GM12872 (cell line): ENCODE measurements at regions not wholly inside any gene's neighbourhood (a gene's known extent, or its start where the extent isn't known, plus 50 kb on each side); places are given as distances from the start of the nearest gene placed in this dataset.

Experiments used
- TF ChIP-seq, protein P1 (sequence below): IDR thresholded peaks from 3 replicates; pipeline ENCODE4 v1.5.1; 2011; ENCODE audit warnings: low read depth, mild to moderate bottlenecking, low read length, moderate library complexity; ENCODE audit not compliant: insufficient read depth

DNA sequence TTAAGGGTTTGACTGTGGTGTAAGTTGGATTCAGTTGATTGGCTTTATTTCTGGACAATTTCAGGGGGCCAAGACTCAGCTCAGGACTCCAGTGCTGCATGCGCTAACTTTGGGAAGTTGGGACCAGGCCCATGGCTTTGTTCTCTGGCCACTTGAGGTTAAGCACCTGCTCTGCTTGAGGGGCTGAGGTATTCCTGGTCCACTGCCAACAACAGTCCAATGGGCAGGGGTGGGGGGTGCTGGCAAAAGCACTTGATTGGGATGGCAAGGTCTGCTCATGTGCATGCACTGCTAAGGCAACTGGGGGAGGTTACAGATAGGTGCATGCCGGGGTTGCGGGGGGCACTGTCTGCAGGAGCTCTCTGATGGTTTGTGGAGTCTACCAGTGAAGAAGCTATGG, 52.6 kb upstream of the ASB17 start:
- TF ChIP-seq, protein P1, sequence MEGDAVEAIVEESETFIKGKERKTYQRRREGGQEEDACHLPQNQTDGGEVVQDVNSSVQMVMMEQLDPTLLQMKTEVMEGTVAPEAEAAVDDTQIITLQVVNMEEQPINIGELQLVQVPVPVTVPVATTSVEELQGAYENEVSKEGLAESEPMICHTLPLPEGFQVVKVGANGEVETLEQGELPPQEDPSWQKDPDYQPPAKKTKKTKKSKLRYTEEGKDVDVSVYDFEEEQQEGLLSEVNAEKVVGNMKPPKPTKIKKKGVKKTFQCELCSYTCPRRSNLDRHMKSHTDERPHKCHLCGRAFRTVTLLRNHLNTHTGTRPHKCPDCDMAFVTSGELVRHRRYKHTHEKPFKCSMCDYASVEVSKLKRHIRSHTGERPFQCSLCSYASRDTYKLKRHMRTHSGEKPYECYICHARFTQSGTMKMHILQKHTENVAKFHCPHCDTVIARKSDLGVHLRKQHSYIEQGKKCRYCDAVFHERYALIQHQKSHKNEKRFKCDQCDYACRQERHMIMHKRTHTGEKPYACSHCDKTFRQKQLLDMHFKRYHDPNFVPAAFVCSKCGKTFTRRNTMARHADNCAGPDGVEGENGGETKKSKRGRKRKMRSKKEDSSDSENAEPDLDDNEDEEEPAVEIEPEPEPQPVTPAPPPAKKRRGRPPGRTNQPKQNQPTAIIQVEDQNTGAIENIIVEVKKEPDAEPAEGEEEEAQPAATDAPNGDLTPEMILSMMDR = no peak

DNA sequence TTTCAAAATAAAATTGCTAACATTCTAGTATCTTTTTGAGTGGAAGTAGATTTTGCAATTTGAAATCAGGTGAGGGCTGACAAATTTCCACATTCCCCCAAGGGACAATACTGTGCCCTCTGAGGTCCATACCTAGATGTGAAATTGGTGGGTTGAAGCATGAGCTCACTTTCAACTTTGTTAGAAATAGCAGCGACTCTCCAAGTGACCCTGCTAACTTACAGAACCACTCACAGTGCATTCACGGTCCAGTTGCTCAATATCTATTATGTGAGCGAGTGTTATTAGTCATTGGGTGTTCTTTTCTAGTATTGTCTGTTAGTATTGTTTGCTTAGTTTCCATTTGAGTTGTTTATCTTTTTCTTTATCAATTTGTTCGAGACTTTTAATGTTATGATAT, 53.6 kb upstream of the ASB17 start:
- TF ChIP-seq, protein P1 = no peak

DNA sequence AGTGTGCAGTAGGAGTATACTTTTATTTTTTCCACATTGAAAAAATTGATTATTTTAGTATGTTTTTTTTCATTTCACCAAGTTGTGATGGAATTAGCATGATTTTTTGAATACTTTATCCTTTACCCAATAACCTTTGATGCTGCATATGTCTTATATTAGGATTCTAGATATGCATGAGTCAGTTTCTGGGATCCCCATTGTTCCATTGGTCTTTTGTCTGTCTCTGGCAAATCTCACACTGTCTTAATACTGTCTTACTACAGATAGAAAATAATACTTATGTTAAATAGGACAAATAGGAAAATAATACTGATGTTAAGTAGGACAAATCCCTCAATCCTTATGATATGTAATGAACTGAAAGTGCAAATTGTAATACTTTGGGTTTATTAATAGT, 54.3 kb upstream of the ASB17 start:
- TF ChIP-seq, protein P1 = no peak

DNA sequence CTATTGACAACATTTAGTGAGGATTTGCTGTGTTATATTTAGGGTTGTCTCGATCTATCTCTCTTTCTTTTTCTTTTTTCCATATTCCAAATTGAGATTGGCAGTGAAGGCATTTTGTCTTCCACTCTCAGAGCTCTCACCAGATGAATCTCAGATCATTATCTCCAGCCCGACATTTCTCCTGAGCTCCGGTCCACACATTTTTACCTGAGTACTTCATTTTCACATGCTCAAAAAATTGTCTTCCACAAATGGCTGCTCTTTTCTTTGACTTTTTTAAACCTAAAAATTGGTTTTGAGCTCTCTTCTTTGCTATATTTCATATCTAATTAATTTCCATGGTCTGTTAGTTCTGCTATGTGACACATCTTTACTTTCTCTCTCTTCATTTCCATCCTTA, 56.9 kb upstream of the ASB17 start:
- TF ChIP-seq, protein P1 = no peak

DNA sequence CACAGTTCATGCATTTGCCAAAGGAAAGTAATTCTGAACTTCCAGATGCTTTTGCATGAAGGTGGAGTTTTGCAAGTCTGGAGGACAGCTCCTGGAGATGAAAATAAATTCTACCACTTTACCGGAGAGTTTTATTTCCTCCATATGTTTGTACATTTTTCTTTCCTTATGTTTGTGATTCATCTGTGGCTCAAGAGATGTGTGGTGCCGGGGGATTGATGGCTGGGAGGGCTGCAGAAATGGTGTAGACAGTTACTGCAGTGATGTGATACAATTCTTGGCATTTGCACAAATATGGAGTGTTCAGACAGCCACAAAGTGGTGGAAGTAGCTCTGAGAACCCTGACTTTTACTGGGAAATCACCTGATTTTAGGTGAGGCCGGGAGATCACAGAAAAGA, 58.5 kb upstream of the ASB17 start:
- TF ChIP-seq, protein P1 = no peak

DNA sequence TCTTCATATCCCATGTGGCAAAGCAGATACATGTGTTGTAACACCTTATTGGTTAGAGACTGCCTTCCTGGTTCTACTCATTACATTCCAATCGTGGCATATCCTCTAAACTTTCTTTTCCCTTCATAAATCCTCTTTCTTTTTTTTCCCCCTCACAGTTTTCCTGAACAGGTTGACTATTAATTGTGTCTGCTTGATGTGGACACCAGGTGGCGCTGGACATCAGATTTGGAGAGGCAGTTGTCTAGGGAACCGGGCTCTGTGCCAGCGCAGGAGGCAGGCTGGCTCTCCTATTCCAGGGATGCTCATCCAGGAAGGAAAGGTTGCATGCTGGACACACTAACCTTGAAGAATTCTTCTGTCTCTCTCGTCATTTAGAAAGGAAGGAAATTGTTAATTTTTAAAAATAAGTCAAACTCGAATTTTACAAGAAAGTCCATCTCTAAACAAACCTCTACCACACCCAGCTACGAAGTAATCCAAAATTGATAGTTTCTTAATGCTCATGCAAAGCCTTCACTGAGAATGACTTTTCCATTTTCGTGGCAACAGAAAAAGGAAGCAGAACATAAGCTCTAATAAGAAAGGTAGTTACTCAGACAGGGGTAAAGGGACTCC, 59.4 kb upstream of the ASB17 start:
- TF ChIP-seq, protein P1 = peak; percentile 75

DNA sequence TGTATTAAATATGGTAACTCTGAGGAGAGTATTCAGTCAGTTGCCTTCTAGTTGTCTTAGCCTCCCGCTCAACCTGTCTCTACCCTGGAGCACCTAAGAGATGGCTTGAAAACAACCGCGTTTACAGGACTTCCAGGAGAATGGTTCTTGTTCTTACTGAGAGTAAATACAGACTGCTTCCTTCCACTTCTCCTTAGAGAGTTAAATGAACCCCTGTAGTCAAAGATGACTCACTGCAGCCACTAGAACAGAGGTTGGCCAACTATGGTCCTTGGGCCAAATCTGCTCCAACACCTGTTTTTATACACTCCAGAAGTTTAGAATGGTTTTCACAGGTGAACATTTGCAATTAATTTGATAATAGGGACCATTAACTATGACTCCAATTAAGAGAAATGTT, 60.1 kb upstream of the ASB17 start:
- TF ChIP-seq, protein P1 = no peak
